Stimulated activated CD4-positive, alpha-beta T cell treated with anti-CD3 and anti-CD28 coated beads, Interleukin-12 subunit alpha, Interleukin-12 subunit beta, amount 100 ng/mL, for 48 hours (primary cell): ENCODE measurements at regions not wholly inside any gene's neighbourhood (a gene's known extent, or its start where the extent isn't known, plus 50 kb on each side); places are given as distances from the start of the nearest gene placed in this dataset.
"Not testable (repeated sequence)": the region's sequence is repeated elsewhere in the genome, so short reads cannot be mapped to it uniquely, and the experiment has no call there.

Source experiments
- DNase-seq, 3 donors: peaks; one replicate each; pipeline ENCODE4 v3.0.0-alpha.2; 2020; ENCODE audit warnings: low read depth in 2 of 3, low spot score in 1 of 3

- DNase-seq = no peak
Measured at GRCh38 chr12:59055204-59055860, 135.0 kb upstream of the LRIG3 start.

GRCh38 chr12:59053266-59053899 lies 133.1 kb upstream of the LRIG3 start:
- DNase-seq = not testable (repeated sequence)

- DNase-seq = no peak
Measured at GRCh38 chr12:59046763-59047534, 126.6 kb upstream of the LRIG3 start.

DNA sequence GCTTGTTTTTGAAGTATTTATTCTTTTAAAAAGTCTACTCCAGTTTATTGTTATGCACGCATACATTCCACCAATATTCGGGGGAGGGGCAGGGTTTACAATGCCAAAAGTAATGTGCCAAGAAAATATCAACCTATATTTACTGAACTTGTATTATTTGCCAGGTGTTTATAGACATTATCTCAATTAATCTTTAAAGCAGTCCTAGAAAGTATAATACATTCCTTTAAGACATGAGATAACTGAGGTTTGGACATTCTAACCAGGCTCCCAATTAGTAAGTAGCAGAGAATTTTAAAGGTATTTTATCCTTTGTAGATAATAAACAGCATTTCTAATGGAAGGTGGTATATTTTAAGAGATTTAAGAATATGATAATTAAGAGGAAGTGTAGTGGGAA lies 124.5 kb upstream of the LRIG3 start:
- DNase-seq = no peak

GRCh38 chr12:59041241-59042121 lies 121.2 kb upstream of the LRIG3 start:
- DNase-seq = no peak

DNA sequence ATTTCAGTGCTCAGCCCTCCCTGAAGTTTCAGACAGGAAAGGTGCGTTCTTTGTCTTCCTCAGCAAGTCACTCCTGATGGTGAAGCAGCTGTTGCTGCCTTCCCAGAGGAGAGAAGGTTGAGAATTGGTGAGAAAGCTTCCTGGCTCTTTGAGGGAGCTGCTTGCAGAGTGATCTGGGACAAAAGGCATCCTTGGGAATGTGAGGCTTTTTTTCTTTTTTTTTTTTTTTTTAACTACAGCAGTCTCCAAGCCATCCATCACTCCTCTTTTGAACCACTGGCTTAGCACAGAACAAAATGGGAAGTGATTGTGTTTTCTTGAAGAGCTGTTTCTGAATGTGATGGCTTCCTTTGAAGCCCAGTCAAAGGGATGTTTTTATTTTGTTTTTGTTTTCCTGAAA lies 120.4 kb upstream of the LRIG3 start:
- DNase-seq = no peak

- DNase-seq = no peak
Measured at GRCh38 chr12:59040043-59040442, 119.7 kb upstream of the LRIG3 start.

- no peak for DNase-seq
Measured at GRCh38 chr12:59039005-59039404, 118.7 kb upstream of the LRIG3 start.

- no peak for DNase-seq
Measured at GRCh38 chr12:59036973-59037762, 116.9 kb upstream of the LRIG3 start.

DNA sequence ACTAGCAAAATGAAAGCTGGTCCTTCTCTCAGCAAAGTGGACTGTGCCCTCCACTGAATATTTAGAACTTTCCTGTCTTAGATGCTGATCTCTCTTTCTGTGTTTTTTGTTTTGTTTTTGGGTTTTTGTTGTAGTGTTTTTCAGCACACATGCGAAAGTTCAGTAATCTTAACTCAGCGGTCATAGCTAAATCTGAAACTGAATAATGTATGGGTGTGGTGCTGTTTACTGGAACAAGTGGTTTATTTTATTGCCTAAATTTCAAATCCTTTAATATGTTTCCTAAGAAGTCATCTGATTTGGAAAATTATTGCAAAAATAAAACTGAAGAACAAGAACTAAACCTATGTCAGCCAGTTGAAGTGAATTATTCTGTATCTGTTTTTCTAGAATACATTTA lies 116.0 kb upstream of the LRIG3 start:
- no peak for DNase-seq

- no peak for DNase-seq
Measured at GRCh38 chr12:59031313-59031712, 111.0 kb upstream of the LRIG3 start.

DNA sequence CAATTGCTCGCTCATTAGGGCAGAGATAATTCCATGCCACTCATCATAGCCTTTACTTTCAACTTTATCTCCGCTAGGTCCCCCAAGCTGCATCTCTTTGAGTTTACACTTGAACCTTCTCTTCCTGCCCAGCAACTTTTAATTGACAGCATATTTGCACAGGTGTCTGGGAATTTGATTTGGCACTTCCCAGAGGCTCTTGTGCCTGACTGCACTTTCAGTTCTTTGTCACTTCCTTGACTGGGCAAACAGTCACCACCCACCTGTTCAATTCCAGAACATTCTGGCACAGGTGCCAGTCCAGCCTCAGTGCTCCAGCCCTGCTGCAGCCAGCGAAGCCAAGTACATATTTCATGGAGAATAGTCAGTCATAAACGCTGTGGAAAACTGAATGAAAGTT lies 110.1 kb upstream of the LRIG3 start:
- DNase-seq = no peak

GRCh38 chr12:59027199-59027598 lies 106.9 kb upstream of the LRIG3 start:
- no peak for DNase-seq

- DNase-seq = no peak
Measured at GRCh38 chr12:59023861-59024424, 103.6 kb upstream of the LRIG3 start.

DNA sequence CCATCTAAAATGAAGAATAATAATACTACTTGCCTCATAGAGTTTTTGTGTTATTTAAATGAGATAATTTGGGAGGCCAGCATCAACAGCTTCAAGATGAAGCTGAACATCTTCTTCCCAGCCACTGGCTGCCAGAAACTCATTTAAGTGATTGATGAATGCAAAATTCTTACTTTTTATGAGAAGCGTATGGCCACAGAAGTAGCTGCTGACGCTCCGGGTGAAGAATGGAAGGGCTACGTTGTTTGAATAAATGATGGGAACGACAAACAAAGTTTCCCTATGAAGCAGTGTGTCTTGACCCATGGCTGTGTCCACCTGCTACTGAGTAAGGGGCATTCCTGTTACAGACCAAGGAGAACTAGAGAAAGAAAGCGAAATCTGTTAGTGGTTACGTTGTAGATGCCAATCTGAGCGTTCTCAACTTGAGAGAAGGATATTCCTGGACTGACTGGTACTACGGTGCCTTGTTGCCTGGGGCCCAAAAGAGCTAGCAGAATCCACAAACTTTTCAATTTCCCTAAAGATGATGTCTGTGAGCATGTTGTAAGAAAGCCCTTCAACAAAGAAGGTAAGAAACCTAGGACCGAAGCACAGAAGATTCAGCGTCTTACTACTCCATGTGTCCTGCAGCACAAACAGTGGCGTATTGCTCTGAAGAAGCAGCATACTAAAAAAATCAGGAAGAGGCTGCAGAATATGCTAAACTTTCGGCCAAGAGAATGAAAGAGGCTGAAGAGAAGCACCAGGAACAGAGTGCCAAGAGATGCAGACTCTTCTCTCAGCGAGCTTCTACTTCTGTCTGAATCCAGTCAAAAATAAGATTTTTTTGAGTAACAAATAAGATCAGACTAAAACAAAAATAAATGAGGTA lies 100.0 kb upstream of the LRIG3 start:
- DNase-seq = no peak

GRCh38 chr12:59014885-59015284 lies 94.6 kb upstream of the LRIG3 start:
- no peak for DNase-seq

DNA sequence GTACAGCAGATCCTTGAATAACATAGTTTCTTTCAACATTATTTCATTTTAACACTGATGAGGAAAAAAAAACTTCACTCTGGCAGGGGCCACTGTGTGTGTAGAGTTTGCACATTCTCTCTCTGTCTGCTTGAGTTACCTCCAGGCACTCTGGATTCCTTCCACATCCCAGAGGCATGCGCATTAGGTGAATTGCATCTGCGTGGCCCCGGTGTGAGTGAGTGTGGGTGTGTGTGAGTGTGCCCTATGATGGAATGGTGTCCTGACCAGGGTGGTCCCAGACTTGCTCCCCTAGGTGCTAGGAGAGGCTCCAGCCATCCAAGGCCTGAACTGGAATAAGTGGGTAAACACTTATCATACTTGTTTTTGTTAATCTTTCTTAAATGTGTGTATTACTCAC lies 90.6 kb upstream of the LRIG3 start:
- DNase-seq = no peak

- no peak for DNase-seq
Measured at GRCh38 chr12:59010118-59010517, 89.8 kb upstream of the LRIG3 start.

- DNase-seq = no peak
Measured at GRCh38 chr12:59007620-59008019, 87.3 kb upstream of the LRIG3 start.
